Tibial artery (tissue), 4 donors: ENCODE measurements at regions not wholly inside any gene's neighbourhood (a gene's known extent, or its start where the extent isn't known, plus 50 kb on each side); places are given as distances from the start of the nearest gene placed in this dataset.
"Not testable (repeated sequence)": the region's sequence is repeated elsewhere in the genome, so short reads cannot be mapped to it uniquely, and the experiment has no call there.

Experiments used
- DNase-seq, 2 donors: peaks; one replicate each; pipeline ENCODE4 v3.0.0-alpha.2; 2019
- H3K27ac ChIP-seq, 2 donors: fragments of 200-600 bp; sonication (generic) in 1 of 2; 1 replicate in 1 of 2; 2 replicates in 1 of 2; pipeline ENCODE4 v1.5.1; 2018 to 2019; ENCODE audit warnings: mild to moderate bottlenecking in 1 of 2
- H3K27me3 ChIP-seq, 2 donors: fragments of 200-600 bp; sonication (generic) in 1 of 2; one replicate each; pipeline versions ENCODE4 v1.5.1 to v1.6.0; 2016 to 2019
- H3K36me3 ChIP-seq, 3 donors: fragments of 200-600 bp; sonication (generic) in 2 of 3; one replicate each; pipeline ENCODE4 v1.5.1; 2016 to 2019; ENCODE audit warnings: mild to moderate bottlenecking in 2 of 3
- H3K4me1 ChIP-seq, 4 donors: fragments of 200-600 bp; sonication (generic) in 2 of 4; 1 replicate in 3 of 4; 2 replicates in 1 of 4; pipeline ENCODE4 v1.5.1; 2016 to 2019
- H3K4me3 ChIP-seq, 2 donors: fragments of 200-600 bp; sonication (generic) in 1 of 2; 1 replicate in 1 of 2; 2 replicates in 1 of 2; pipeline ENCODE4 v1.5.1; 2018 to 2019; ENCODE audit warnings: mild to moderate bottlenecking in 2 of 2
- H3K9me3 ChIP-seq, 3 donors: fragments of 200-600 bp; sonication (generic) in 1 of 3; one replicate each; pipeline ENCODE4 v1.5.1; 2016 to 2019
- CTCF ChIP-seq, 2 experiments: fragments of 200-600 bp in 1 of 2; fragments of 450-650 bp in 1 of 2; IDR thresholded peaks; one replicate each; pipeline ENCODE4 v1.5.1; 2017 to 2019; ENCODE audit warnings: antibody characterized with exemption in 2 of 2, mild to moderate bottlenecking in 1 of 2, moderate library complexity in 1 of 2
- intact Hi-C: fragments of 100-400 bp; cut with DNase I; formaldehyde crosslinking; loops from one replicate; pipeline ENCODE4 v1.15.0; 2023; ENCODE audit warnings: low total_unique reads

- Histone ChIP-seq H3K27me3 (no peaks in the 10 kb centered on the region), H3K27ac (no peak overlapping the region), H3K4me1 (peaks cover 0 to 1% (median 0%) of the 10 kb centered on the region in 4 donors), H3K4me3 (no peak overlapping the region), H3K9me3 (no peaks in the 10 kb centered on the region), H3K36me3 (no peaks in the 10 kb centered on the region)
- TF ChIP-seq CTCF (IDR thresholded peaks at IDR 0.05) = no peak
- no peak for DNase-seq
- intact Hi-C loops = no loop called here
These were observed 511.5 kb upstream of the PTBP2 start for GRCh38 chr1:96210054-96210453.

- Histone ChIP-seq H3K4me3 (no peak overlapping the region), H3K27ac (no peak overlapping the region), H3K27me3 (no peaks in the 10 kb centered on the region), H3K9me3 (no peaks in the 10 kb centered on the region), H3K36me3 (no peaks in the 10 kb centered on the region), H3K4me1 (peaks cover 0 to 6% (median 0%) of the 10 kb centered on the region in 4 donors)
- DNase-seq = no peak
- no peak for TF ChIP-seq CTCF (IDR thresholded peaks at IDR 0.05)
- intact Hi-C loops = no loop called here
These were observed 510.4 kb upstream of the PTBP2 start for GRCh38 chr1:96211202-96211601.

GRCh38 chr1:96214982-96215381, 506.6 kb upstream of the PTBP2 start:
- Histone ChIP-seq H3K27me3 (no peaks in the 10 kb centered on the region), H3K4me1 (peaks cover 0 to 6% (median 0%) of the 10 kb centered on the region in 4 donors), H3K36me3 (no peaks in the 10 kb centered on the region), H3K9me3 (no peaks in the 10 kb centered on the region), H3K27ac (no peak overlapping the region), H3K4me3 (no peak overlapping the region)
- TF ChIP-seq CTCF (IDR thresholded peaks at IDR 0.05) = no peak
- intact Hi-C loops = no loop called here
- DNase-seq = no peak

DNA sequence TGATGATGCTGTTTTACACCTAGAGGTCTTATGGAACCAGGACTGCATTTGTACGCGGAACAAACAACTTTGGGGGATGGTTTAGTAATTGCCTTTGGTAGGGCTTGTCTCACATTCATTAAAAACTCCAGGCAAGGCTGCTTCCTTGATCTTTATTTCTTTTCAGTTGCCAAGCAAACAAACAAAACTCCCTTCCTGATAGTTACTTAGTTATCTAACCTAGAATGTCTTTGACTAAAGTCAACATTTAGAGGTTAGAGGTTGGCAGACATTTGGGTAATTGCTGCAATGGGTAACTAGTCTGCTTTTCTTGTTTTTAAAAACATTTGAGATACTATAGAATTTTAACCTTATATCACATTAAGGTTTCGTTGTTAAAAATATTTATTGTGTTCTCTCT, 500.9 kb upstream of the PTBP2 start:
- no peaks in the 10 kb centered on the region for H3K4me1 ChIP-seq
- H3K4me3 ChIP-seq = no peak overlapping the region
- H3K27ac ChIP-seq = no peak overlapping the region
- no peaks in the 10 kb centered on the region for H3K36me3 ChIP-seq
- intact Hi-C loops = no loop called here
- TF ChIP-seq CTCF (IDR thresholded peaks at IDR 0.05) = no peak
- no peaks in the 10 kb centered on the region for H3K9me3 ChIP-seq
- no peaks in the 10 kb centered on the region for H3K27me3 ChIP-seq
- DNase-seq = no peak

GRCh38 chr1:96222701-96223100, 498.9 kb upstream of the PTBP2 start:
- Histone ChIP-seq H3K4me3 (no peak overlapping the region), H3K4me1 (no peaks in the 10 kb centered on the region), H3K27ac (no peak overlapping the region), H3K36me3 (no peaks in the 10 kb centered on the region), H3K27me3 (no peaks in the 10 kb centered on the region), H3K9me3 (no peaks in the 10 kb centered on the region)
- no peak for TF ChIP-seq CTCF (IDR thresholded peaks at IDR 0.05)
- no peak for DNase-seq
- intact Hi-C loops = no loop called here

DNA sequence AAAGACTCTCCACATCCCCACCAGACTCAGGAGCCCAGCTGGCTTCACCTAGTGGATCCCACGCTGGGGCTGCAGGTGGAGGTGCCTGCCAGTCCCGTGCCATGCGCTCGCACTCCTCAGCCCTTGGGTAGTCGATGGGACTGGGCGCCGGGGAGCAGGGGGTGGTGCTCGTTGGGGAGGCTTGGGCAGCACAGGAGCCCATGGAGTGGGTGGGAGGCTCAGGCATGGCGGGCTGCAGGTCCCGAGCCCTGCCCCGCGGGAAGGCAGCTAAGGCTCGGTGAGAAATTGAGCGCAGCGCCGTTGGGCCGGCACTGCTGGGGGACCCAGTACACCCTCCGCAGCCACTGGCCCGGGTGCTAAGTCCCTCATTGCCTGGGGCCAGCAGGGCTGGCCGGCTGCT, 497.4 kb upstream of the PTBP2 start:
- intact Hi-C loops, H3K27me3 ChIP-seq, H3K36me3 ChIP-seq, DNase-seq, H3K9me3 ChIP-seq, H3K27ac ChIP-seq, H3K4me3 ChIP-seq, H3K4me1 ChIP-seq: not testable (repeated sequence)
